Esophagus squamous epithelium (tissue), 5 donors: ENCODE measurements at regions not wholly inside any gene's neighbourhood (a gene's known extent, or its start where the extent isn't known, plus 50 kb on each side); places are given as distances from the start of the nearest gene placed in this dataset.

Source experiments
- DNase-seq: peaks from one replicate; lab custom pipeline; 2025; lab: John Stamatoyannopoulos, UW
- H3K27ac ChIP-seq, 4 donors: fragments of 200-600 bp; sonication (generic); one replicate each; pipeline ENCODE4 v1.5.1; 2016 to 2019; ENCODE audit warnings: mild to moderate bottlenecking in 1 of 4
- H3K27me3 ChIP-seq, 4 donors: fragments of 200-600 bp; sonication (generic); 1 replicate in 3 of 4; 2 replicates in 1 of 4; pipeline versions ENCODE4 v1.5.1 to v1.6.0; 2017 to 2021; ENCODE audit warnings: antibody characterized with exemption in 1 of 4
- H3K36me3 ChIP-seq, 3 donors: fragments of 200-600 bp; sonication (generic); one replicate each; pipeline ENCODE4 v1.5.1; 2016 to 2019
- H3K4me1 ChIP-seq, 3 donors: fragments of 200-600 bp; sonication (generic); one replicate each; pipeline ENCODE4 v1.5.1; 2017 to 2019
- H3K4me3 ChIP-seq, 4 donors: fragments of 200-600 bp; sonication (generic); 1 replicate in 3 of 4; 2 replicates in 1 of 4; pipeline ENCODE4 v1.5.1; 2016 to 2019; ENCODE audit warnings: mild to moderate bottlenecking in 2 of 4, moderate library complexity in 1 of 4
- H3K9me3 ChIP-seq, 3 donors: fragments of 200-600 bp; sonication (generic); one replicate each; pipeline ENCODE4 v1.5.1; 2016 to 2019
- CTCF ChIP-seq, 6 experiments: fragments of 450-650 bp in 4 of 6; fragments of 200-600 bp in 2 of 6; sonication (generic) in 2 of 6; IDR thresholded peaks; one replicate each; pipeline ENCODE4 v1.5.1; 2016 to 2019; ENCODE audit warnings: antibody characterized with exemption in 6 of 6, mild to moderate bottlenecking in 4 of 6, moderate library complexity in 4 of 6
- POLR2A ChIP-seq, 4 donors: fragments of 450-650 bp; IDR thresholded peaks; one replicate each; pipeline ENCODE4 v1.6.1; 2017; ENCODE audit warnings: antibody characterized with exemption in 4 of 4, mild to moderate bottlenecking in 4 of 4, moderate library complexity in 3 of 4
- WGBS, 2 donors: methylation state at CpG; one replicate each; pipeline ENCODE4 v1.1.5; 2018; 5-methylcytosine and 5-hydroxymethylcytosine counted together
- intact Hi-C: fragments of 100-400 bp; cut with DNase I; formaldehyde crosslinking; loops from one replicate; pipeline ENCODE4 v1.15.0; 2022
- donor health status: DM: yes; HTN: yes; CAD: no.

- TF ChIP-seq POLR2A (IDR thresholded peaks at IDR 0.05), result no peak
- no peak for TF ChIP-seq CTCF (IDR thresholded peaks at IDR 0.05)
- Histone ChIP-seq H3K27ac (no peak overlapping the region), H3K27me3 (no peaks in the 10 kb centered on the region), H3K36me3 (no peaks in the 10 kb centered on the region), H3K4me1 (no peaks in the 10 kb centered on the region), H3K9me3 (no peaks in the 10 kb centered on the region), H3K4me3 (no peak overlapping the region)
- DNase-seq, result no peak
- 23 to 25% methylated on average over 6 of the region's 6 CpGs for WGBS, 2 donors
- intact Hi-C loops, result no loop called here
Observed at GRCh38 chr4:45668128-45668527, 455.7 kb downstream of the GABRG1 start.

- Histone ChIP-seq H3K9me3 (no peaks in the 10 kb centered on the region), H3K4me3 (no peak overlapping the region), H3K36me3 (no peaks in the 10 kb centered on the region), H3K27ac (no peak overlapping the region), H3K27me3 (no peaks in the 10 kb centered on the region), H3K4me1 (no peaks in the 10 kb centered on the region)
- intact Hi-C loops, result no loop called here
- no peak for TF ChIP-seq POLR2A (IDR thresholded peaks at IDR 0.05)
- TF ChIP-seq CTCF (IDR thresholded peaks at IDR 0.05), result no peak
- 70 to 76% methylated on average over 2 of the region's 2 CpGs for WGBS, 2 donors
- no peak for DNase-seq
Observed at GRCh38 chr4:45663628-45664081, 460.2 kb downstream of the GABRG1 start.

GRCh38 chr4:45663003-45663402 lies 460.9 kb downstream of the GABRG1 start:
- no peaks in the 10 kb centered on the region for H3K27me3 ChIP-seq
- H3K4me1 ChIP-seq, result no peaks in the 10 kb centered on the region
- no peak for DNase-seq
- H3K9me3 ChIP-seq, result no peaks in the 10 kb centered on the region
- intact Hi-C loops, result no loop called here
- no peak overlapping the region for H3K4me3 ChIP-seq
- no peaks in the 10 kb centered on the region for H3K36me3 ChIP-seq
- WGBS, 2 donors, result 8 to 15% methylated on average over 1 of the region's 1 CpG
- H3K27ac ChIP-seq, result no peak overlapping the region
- no peak for TF ChIP-seq POLR2A (IDR thresholded peaks at IDR 0.05)
- no peak for TF ChIP-seq CTCF (IDR thresholded peaks at IDR 0.05)

- Histone ChIP-seq H3K4me1 (no peaks in the 10 kb centered on the region), H3K9me3 (no peaks in the 10 kb centered on the region), H3K4me3 (no peak overlapping the region), H3K27ac (no peak overlapping the region), H3K36me3 (no peaks in the 10 kb centered on the region), H3K27me3 (no peaks in the 10 kb centered on the region)
- DNase-seq, result no peak
- 58 to 70% methylated on average over 3 of the region's 3 CpGs for WGBS, 2 donors
- intact Hi-C loops, result no loop called here
- TF ChIP-seq CTCF (IDR thresholded peaks at IDR 0.05), result no peak
- no peak for TF ChIP-seq POLR2A (IDR thresholded peaks at IDR 0.05)
Observed at GRCh38 chr4:45661893-45662292, 462.0 kb downstream of the GABRG1 start.

GRCh38 chr4:45650545-45650944 lies 473.3 kb downstream of the GABRG1 start:
- H3K9me3 ChIP-seq, result no peaks in the 10 kb centered on the region
- H3K4me1 ChIP-seq, result no peaks in the 10 kb centered on the region
- no peaks in the 10 kb centered on the region for H3K36me3 ChIP-seq
- intact Hi-C loops, result no loop called here
- TF ChIP-seq POLR2A (IDR thresholded peaks at IDR 0.05) (no peak), CTCF (IDR thresholded peaks at IDR 0.05) (no peak)
- no peak for DNase-seq
- no peaks in the 10 kb centered on the region for H3K27me3 ChIP-seq
- no peak overlapping the region for H3K4me3 ChIP-seq
- no peak overlapping the region for H3K27ac ChIP-seq
- 70 to 89% methylated on average over 1 of the region's 1 CpG for WGBS, 2 donors
